K562 (cell line): ENCODE measurements at regions not wholly inside any gene's neighbourhood (a gene's known extent, or its start where the extent isn't known, plus 50 kb on each side); places are given as distances from the start of the nearest gene placed in this dataset.

Source experiments
- ATAC-seq: fragments of 200-7000 bp; cut with Tn5 transposase; 3 replicates; pipeline ENCODE4 v1.9.1; 2020; ENCODE audit warnings: moderate library complexity
- BruUV-seq: library from RNA; stranded (reverse); fragments of 400-500 nt; replicated peaks from 2 replicates; lab custom pipeline; 2021; lab: Mats Ljungman, UMichigan
- CTCF ChIA-PET: fragments of 300-600 bp; formaldehyde crosslinking; extraction: SDS; loops from one replicate; lab custom pipeline; 2021; ENCODE audit warnings: low intra/inter-chr PET ratio; lab: Yijun Ruan, JAX
- POLR2A ChIA-PET: fragments of 300-600, 350-650 bp; sonication (Branson Sonifier 250); formaldehyde crosslinking; extraction: SDS; loops from one replicate; lab custom pipeline; 2021; ENCODE audit warnings: antibody characterized with exemption, inconsistent platforms; lab: Yijun Ruan, JAX
- DNase-seq, 4 experiments: peaks; one replicate each; pipeline versions ENCODE4 v3.0.0 to v3.0.0-alpha.2; 2011 to 2018; ENCODE audit warnings: low spot score in 3 of 4, mixed read lengths in 3 of 4; ENCODE audit errors: extremely low read depth in 1 of 4
- FAIRE-seq: peaks from 2 replicates; lab custom pipeline; 2011; peaks lifted over from hg19 to GRCh38; lab: Jason Lieb, UNC
- H2AFZ ChIP-seq: 2 replicates; pipeline ENCODE4 v1.6.0; 2011; ENCODE audit warnings: low read depth, low read length, control low read depth, inconsistent platforms
- H3K27ac ChIP-seq: fragments of 200-600 bp; 3 replicates; pipeline ENCODE4 v1.8.0; 2011; ENCODE audit warnings: low read depth, mild to moderate bottlenecking, control low read depth, inconsistent platforms, low read length, moderate library complexity, mixed read lengths; ENCODE audit errors: extremely low read depth
- H3K27me3 ChIP-seq, 2 experiments: fragments of 300-600 bp in 1 of 2; 2 replicates in 1 of 2; 3 replicates in 1 of 2; pipeline versions ENCODE4 v1.6.0 to v1.8.0; 2011; ENCODE audit warnings: inconsistent platforms in 2 of 2, low read length in 2 of 2, mild to moderate bottlenecking in 1 of 2, mixed read lengths in 1 of 2, moderate library complexity in 1 of 2; ENCODE audit not compliant: control insufficient read depth in 2 of 2, insufficient read depth in 2 of 2
- H3K36me3 ChIP-seq: fragments of 300-600 bp; 3 replicates; pipeline ENCODE4 v1.8.0; 2011; ENCODE audit warnings: mild to moderate bottlenecking, low read length, inconsistent platforms; ENCODE audit not compliant: control insufficient read depth, insufficient read depth
- H3K4me1 ChIP-seq, 2 experiments: fragments of 200-600 bp in 1 of 2; replicated peaks in 1 of 2; 2 replicates in 1 of 2; 3 replicates in 1 of 2; pipeline versions ENCODE4 v1.5.1 to v1.8.0; 2011; ENCODE audit warnings: inconsistent platforms in 2 of 2, low read length in 2 of 2, mild to moderate bottlenecking in 1 of 2, mixed read lengths in 1 of 2, moderate library complexity in 1 of 2; ENCODE audit not compliant: control insufficient read depth in 2 of 2, insufficient read depth in 2 of 2
- H3K4me2 ChIP-seq: 2 replicates; pipeline ENCODE4 v1.6.1; 2011; ENCODE audit warnings: low read length, control low read depth, inconsistent platforms, mixed read lengths; ENCODE audit not compliant: insufficient read depth
- H3K4me3 ChIP-seq: fragments of 200-600 bp; sonication (generic), shearing (Covaris generic); 2 replicates; pipeline ENCODE4 v1.5.1; 2016; ENCODE audit warnings: control low read depth, inconsistent platforms
- H3K79me2 ChIP-seq: fragments of 200-600 bp; 3 replicates; pipeline ENCODE4 v1.8.0; 2011; ENCODE audit warnings: low read length, inconsistent platforms; ENCODE audit not compliant: control insufficient read depth, insufficient read depth
- H3K9ac ChIP-seq, 2 experiments: 2 replicates each; pipeline versions ENCODE4 v1.6.0 to v1.6.1; 2011; ENCODE audit warnings: low read depth in 2 of 2, low read length in 2 of 2, control low read depth in 1 of 2, inconsistent platforms in 1 of 2, mild to moderate bottlenecking in 1 of 2, mixed read lengths in 1 of 2; ENCODE audit not compliant: insufficient read depth in 1 of 2
- H3K9me1 ChIP-seq: one replicate; pipeline ENCODE4 v1.6.0; 2011; ENCODE audit warnings: inconsistent platforms, mild to moderate bottlenecking, low read length, moderate library complexity; ENCODE audit not compliant: control insufficient read depth, insufficient read depth
- H3K9me3 ChIP-seq: replicated peaks from 2 replicates; pipeline ENCODE4 v1.5.1; 2011; ENCODE audit warnings: low read depth, low read length, inconsistent platforms; ENCODE audit not compliant: control insufficient read depth, insufficient read depth
- H4K20me1 ChIP-seq: replicated peaks from 2 replicates; pipeline ENCODE4 v1.6.1; 2011; ENCODE audit warnings: low read length, inconsistent platforms, mixed read lengths; ENCODE audit not compliant: control insufficient read depth, insufficient read depth
- SIN3B ChIP-seq: fragments of 450-650 bp; IDR thresholded peaks from 2 replicates; pipeline ENCODE4 v1.6.1; 2017; ENCODE audit warnings: low read depth, mild to moderate bottlenecking, moderate library complexity
- ZNF121 ChIP-seq: sonication (generic); formaldehyde crosslinking; conservative IDR thresholded peaks from 2 replicates; pipeline ENCODE4 v1.8.0; 2022; ENCODE audit warnings: missing genetic modification reagents
- WGBS: fragments of 100-300 bp; shearing (Covaris generic); methylation state at CpG from one replicate; pipeline ENCODE4 v1.1.6; 2016; ENCODE audit warnings: low coverage, mixed read lengths; ENCODE audit not compliant: insufficient coverage; ENCODE audit errors: missing lambda C conversion rate; 5-methylcytosine and 5-hydroxymethylcytosine counted together
- in situ Hi-C: fragments of 300-500 bp; cut with MboI; formaldehyde crosslinking; loops from 4 replicates; pipeline ENCODE4 v1.15.0; 2018; ENCODE audit warnings: inconsistent platforms, mixed read lengths
- intact Hi-C: fragments of 100-400 bp; cut with micrococcal nuclease; formaldehyde crosslinking; loops from 2 replicates; pipeline ENCODE4 v1.14.2; 2022
- TF ChIP-seq, protein P1 (sequence below), 3 experiments: IDR thresholded peaks in 2 of 3; conservative IDR thresholded peaks in 1 of 3; 2 replicates each; pipeline ENCODE4 v1.5.1; 2011 to 2012; ENCODE audit warnings: low read length in 3 of 3, mild to moderate bottlenecking in 3 of 3, control low read depth in 2 of 3, improper control_type of control experiment in 1 of 3, inconsistent platforms in 1 of 3, low read depth in 1 of 3, mixed read lengths in 1 of 3, moderate library complexity in 1 of 3; ENCODE audit not compliant: insufficient read depth in 2 of 3
- TF ChIP-seq, protein P2 (sequence below): fragments of 250-450 bp; sonication (Bioruptor Pico); IDR thresholded peaks from 2 replicates; pipeline ENCODE4 v1.8.0; 2022; ENCODE audit warnings: moderate library complexity, mild to moderate bottlenecking, inconsistent platforms

DNA sequence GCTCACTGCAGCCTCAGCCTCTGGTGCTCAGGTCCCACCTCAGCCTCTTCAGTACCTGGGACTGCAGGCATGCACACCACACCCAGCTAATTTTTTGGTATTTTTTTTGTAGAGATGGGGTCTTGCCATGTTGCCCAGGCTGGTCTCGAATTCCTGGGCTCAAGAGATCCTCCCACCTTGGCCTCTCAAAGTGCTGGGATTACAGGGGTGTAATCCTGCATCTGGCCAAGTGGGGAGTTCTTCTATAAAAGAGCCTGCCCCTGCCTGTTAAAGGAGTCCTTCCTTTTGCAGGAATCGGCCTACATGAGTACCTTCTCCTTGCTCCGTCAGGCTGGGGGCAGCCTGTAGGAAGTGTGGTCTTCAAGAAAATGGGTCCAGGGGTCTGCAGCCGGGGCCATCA lies 54.1 kb upstream of the RASSF3 start:
- no peak for FAIRE-seq
- TF ChIP-seq, protein P1, sequence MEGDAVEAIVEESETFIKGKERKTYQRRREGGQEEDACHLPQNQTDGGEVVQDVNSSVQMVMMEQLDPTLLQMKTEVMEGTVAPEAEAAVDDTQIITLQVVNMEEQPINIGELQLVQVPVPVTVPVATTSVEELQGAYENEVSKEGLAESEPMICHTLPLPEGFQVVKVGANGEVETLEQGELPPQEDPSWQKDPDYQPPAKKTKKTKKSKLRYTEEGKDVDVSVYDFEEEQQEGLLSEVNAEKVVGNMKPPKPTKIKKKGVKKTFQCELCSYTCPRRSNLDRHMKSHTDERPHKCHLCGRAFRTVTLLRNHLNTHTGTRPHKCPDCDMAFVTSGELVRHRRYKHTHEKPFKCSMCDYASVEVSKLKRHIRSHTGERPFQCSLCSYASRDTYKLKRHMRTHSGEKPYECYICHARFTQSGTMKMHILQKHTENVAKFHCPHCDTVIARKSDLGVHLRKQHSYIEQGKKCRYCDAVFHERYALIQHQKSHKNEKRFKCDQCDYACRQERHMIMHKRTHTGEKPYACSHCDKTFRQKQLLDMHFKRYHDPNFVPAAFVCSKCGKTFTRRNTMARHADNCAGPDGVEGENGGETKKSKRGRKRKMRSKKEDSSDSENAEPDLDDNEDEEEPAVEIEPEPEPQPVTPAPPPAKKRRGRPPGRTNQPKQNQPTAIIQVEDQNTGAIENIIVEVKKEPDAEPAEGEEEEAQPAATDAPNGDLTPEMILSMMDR (IDR thresholded peaks at IDR 0.05 in 2 of 3, conservative IDR thresholded peaks at IDR 0.05 in 1 of 3; ENCODE audit: insufficient read depth in 2 of 3, low read depth in 1 of 3, low read length in 3 of 3) = 0 out of 6 replicates have a peak, but pooled peaks of 1 of the 3 experiments have one; percentile 7
- TF ChIP-seq SIN3B (no peak), ZNF121 (CRISPR knock-in tag) (peak; percentile 51)
- TF ChIP-seq, protein P2, sequence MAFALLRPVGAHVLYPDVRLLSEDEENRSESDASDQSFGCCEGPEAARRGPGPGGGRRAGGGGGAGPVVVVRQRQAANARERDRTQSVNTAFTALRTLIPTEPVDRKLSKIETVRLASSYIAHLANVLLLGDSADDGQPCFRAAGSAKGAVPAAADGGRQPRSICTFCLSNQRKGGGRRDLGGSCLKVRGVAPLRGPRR (CRISPR knock-in tag) = no peak
- TF ChIP-seq, all 486 proteins: peak for 2

More for the DNA sequence above, 54.1 kb upstream of the RASSF3 start:
- WGBS = 9% methylated on average over 4 of the region's 4 CpGs
- DNase-seq (no peak), ATAC-seq (peak; percentile 62)
- Histone ChIP-seq H3K4me1 (no peaks in the 10 kb centered on the region), H3K27ac (no peak overlapping the region), H3K36me3 (no peaks in the 10 kb centered on the region), H3K9ac (no peak overlapping the region), H3K9me3 (no peaks in the 10 kb centered on the region), H3K9me1 (no peaks in the 10 kb centered on the region), H3K27me3 (peaks cover 17 to 31% of the 10 kb centered on the region in 2 experiments), H3K4me3 (no peak overlapping the region), H2AFZ (0 out of 2 replicates have a peak overlapping the region, but pooled peaks have one; percentile 54), H3K79me2 (no peaks in the 10 kb centered on the region), H4K20me1 (no peaks in the 10 kb centered on the region), H3K4me2 (no peak overlapping the region)
- ChIA-PET POLR2A (interaction anchor here (0.6 kb wide), 2 partner anchors 115 to 400 kb away, joined by 3 read pairs; no protein-coding TSS in a partner anchor), CTCF (interaction anchor here (1.1 kb wide), 1 partner anchor 29 kb away, joined by 4 read pairs; no protein-coding TSS in a partner anchor)
- BruUV-seq = no TSS peak
- intact Hi-C loops (no loop called here), in situ Hi-C loops (no loop called here)
